Subcutaneous abdominal adipose tissue (tissue), 5 donors: ENCODE measurements at regions not wholly inside any gene's neighbourhood (a gene's known extent, or its start where the extent isn't known, plus 50 kb on each side); places are given as distances from the start of the nearest gene placed in this dataset.

Experiments
- H3K27ac ChIP-seq: one replicate; pipeline ENCODE4 v1.7.0; 2013; ENCODE audit warnings: low read depth, mild to moderate bottlenecking, inconsistent platforms, low read length, moderate library complexity
- H3K27me3 ChIP-seq, 5 donors: one replicate each; pipeline ENCODE4 v1.7.0; 2013; ENCODE audit warnings: low read length in 5 of 5, inconsistent platforms in 1 of 5; ENCODE audit not compliant: control insufficient read depth in 5 of 5, insufficient read depth in 4 of 5
- H3K36me3 ChIP-seq, 5 donors: one replicate each; pipeline ENCODE4 v1.7.0; 2013; ENCODE audit warnings: low read length in 5 of 5; ENCODE audit not compliant: control insufficient read depth in 5 of 5, insufficient read depth in 5 of 5
- H3K4me1 ChIP-seq, 5 donors: one replicate each; pipeline ENCODE4 v1.7.0; 2013; ENCODE audit warnings: low read length in 5 of 5, mild to moderate bottlenecking in 3 of 5, moderate library complexity in 1 of 5; ENCODE audit not compliant: control insufficient read depth in 5 of 5, insufficient read depth in 5 of 5
- H3K4me3 ChIP-seq, 5 donors: one replicate each; pipeline ENCODE4 v1.7.0; 2013; ENCODE audit warnings: low read length in 5 of 5, low read depth in 1 of 5
- H3K9ac ChIP-seq, 5 donors: one replicate each; pipeline ENCODE4 v1.7.0; 2013; ENCODE audit warnings: low read length in 5 of 5, mild to moderate bottlenecking in 4 of 5, moderate library complexity in 3 of 5
- H3K9me3 ChIP-seq, 5 donors: one replicate each; pipeline ENCODE4 v1.7.0; 2013; ENCODE audit warnings: low read length in 5 of 5; ENCODE audit not compliant: control insufficient read depth in 5 of 5
- donor health status: healthy.
- donor health status: healthy.
- donor health status: healthy.
- donor health status: healthy.
- donor health status: healthy.

DNA sequence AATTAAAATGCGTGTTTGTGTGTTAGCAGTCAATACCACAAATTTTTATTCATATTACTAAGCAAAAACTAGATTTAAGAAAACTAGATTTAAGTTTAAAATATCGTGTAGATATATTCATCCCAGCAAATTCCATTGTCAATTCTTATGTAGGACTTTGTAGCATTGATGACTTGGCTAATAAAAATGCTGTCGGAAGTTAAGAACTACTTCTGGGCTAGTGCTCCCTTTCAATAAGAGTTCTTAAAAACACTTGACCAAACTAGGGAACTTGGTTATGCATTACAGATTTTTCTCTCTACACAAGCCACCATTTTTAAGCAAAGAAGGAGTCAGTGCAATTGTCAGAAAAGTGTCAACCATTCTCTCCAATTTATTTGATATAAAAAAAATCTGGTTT is 68.7 kb upstream of the RAD23B start:
- Histone ChIP-seq H3K4me1 (peaks cover 0 to 11% (median 3%) of the 10 kb centered on the region in 5 donors), H3K4me3 (no peak overlapping the region), H3K27me3 (no peaks in the 10 kb centered on the region), H3K9ac (no peak overlapping the region), H3K27ac (no peak overlapping the region), H3K36me3 (no peaks in the 10 kb centered on the region), H3K9me3 (no peaks in the 10 kb centered on the region)

DNA sequence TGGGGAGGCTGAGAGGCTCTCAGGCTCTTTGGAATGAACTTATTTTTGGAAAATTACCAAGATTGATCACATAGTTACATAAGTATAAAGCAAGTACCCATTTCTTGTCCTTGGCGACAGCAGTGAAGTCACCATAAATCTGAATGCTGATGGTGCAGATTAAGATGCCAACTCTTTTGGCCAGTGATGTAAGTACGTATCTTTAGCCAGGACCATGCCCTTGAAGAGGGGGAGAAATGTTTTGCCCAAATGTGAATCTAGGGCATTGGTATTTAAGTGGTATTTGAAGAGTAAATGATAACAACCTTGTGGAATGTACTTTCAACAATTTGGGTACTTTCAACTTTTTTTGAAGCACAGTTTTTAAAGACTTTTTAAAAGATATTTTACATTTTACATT is 68.2 kb upstream of the RAD23B start:
- Histone ChIP-seq H3K9ac (no peak overlapping the region), H3K4me1 (peaks cover 0 to 11% (median 3%) of the 10 kb centered on the region in 5 donors), H3K9me3 (no peaks in the 10 kb centered on the region), H3K27me3 (no peaks in the 10 kb centered on the region), H3K27ac (no peak overlapping the region), H3K36me3 (no peaks in the 10 kb centered on the region), H3K4me3 (no peak overlapping the region)

- no peak overlapping the region for H3K4me3 ChIP-seq
- H3K27me3 ChIP-seq = no peaks in the 10 kb centered on the region
- H3K36me3 ChIP-seq = no peaks in the 10 kb centered on the region
- peaks cover 0 to 11% (median 3%) of the 10 kb centered on the region in 5 donors for H3K4me1 ChIP-seq
- H3K9ac ChIP-seq = no peak overlapping the region
- H3K27ac ChIP-seq = no peak overlapping the region
- H3K9me3 ChIP-seq = no peaks in the 10 kb centered on the region
Observed at GRCh38 chr9:107215381-107215780, 67.7 kb upstream of the RAD23B start.

DNA sequence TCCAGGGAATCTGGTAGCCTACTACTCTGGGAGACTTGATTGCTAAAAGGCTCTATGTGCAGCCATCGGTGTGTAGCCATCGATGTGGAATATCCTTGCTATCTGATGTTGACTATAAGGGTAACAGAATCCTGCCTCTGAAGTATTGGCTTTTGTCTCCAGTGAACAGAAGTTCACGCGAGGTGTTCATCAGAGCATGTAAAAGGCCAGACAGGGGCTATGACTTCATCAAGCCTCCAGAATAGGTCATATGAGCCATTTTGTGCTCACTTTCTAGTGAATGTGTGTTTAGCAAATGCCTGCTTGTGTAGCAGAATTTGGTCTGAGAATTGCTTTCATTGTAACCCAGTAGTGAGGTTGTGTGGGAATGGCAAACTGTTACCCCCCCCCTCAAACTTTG is 66.8 kb upstream of the RAD23B start:
- H3K9me3 ChIP-seq = no peaks in the 10 kb centered on the region
- no peak overlapping the region for H3K9ac ChIP-seq
- H3K4me3 ChIP-seq = no peak overlapping the region
- H3K27ac ChIP-seq = no peak overlapping the region
- H3K4me1 ChIP-seq = peaks cover 0 to 11% (median 3%) of the 10 kb centered on the region in 5 donors
- H3K36me3 ChIP-seq = no peaks in the 10 kb centered on the region
- H3K27me3 ChIP-seq = no peaks in the 10 kb centered on the region

GRCh38 chr9:107218829-107219485 is 64.1 kb upstream of the RAD23B start:
- Histone ChIP-seq H3K9me3 (no peaks in the 10 kb centered on the region), H3K4me1 (no peaks in the 10 kb centered on the region), H3K27ac (no peak overlapping the region), H3K27me3 (no peaks in the 10 kb centered on the region), H3K4me3 (no peak overlapping the region), H3K36me3 (no peaks in the 10 kb centered on the region), H3K9ac (no peak overlapping the region)

GRCh38 chr9:107219486-107220077 is 63.5 kb upstream of the RAD23B start:
- no peak overlapping the region for H3K27ac ChIP-seq
- no peak overlapping the region for H3K9ac ChIP-seq
- H3K9me3 ChIP-seq = no peaks in the 10 kb centered on the region
- H3K27me3 ChIP-seq = no peaks in the 10 kb centered on the region
- no peaks in the 10 kb centered on the region for H3K4me1 ChIP-seq
- no peaks in the 10 kb centered on the region for H3K36me3 ChIP-seq
- H3K4me3 ChIP-seq = no peak overlapping the region

- Histone ChIP-seq H3K27ac (no peak overlapping the region), H3K9ac (no peak overlapping the region), H3K9me3 (no peaks in the 10 kb centered on the region), H3K4me1 (no peaks in the 10 kb centered on the region), H3K27me3 (no peaks in the 10 kb centered on the region), H3K36me3 (no peaks in the 10 kb centered on the region), H3K4me3 (no peak overlapping the region)
Observed at GRCh38 chr9:107221321-107221720, 61.8 kb upstream of the RAD23B start.

DNA sequence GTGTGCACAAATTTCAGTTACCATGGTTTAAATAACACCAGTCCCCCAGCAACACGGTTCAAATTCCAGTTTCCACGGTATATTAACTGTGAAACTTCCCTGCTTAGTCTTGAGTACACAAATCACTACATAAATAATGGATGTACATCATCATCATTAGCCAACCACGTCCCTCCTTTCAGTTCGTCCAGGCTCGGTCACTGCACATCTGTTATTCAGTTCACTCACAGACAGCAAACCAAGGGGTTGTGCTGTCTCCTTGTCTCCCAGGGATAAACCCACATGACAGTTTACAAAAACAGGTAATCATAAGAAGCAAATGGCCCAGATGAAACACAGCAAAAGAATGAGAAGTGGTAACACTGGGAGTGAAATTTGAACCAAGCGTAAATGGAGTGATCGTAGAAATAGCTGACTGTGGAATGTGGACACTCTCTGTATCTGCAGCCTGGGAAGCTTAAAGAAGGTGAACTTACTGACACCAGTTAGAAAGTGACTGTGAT is 61.0 kb upstream of the RAD23B start:
- Histone ChIP-seq H3K4me1 (no peaks in the 10 kb centered on the region), H3K27me3 (no peaks in the 10 kb centered on the region), H3K4me3 (no peak overlapping the region), H3K36me3 (no peaks in the 10 kb centered on the region), H3K9ac (no peak overlapping the region), H3K9me3 (no peaks in the 10 kb centered on the region), H3K27ac (no peak overlapping the region)

DNA sequence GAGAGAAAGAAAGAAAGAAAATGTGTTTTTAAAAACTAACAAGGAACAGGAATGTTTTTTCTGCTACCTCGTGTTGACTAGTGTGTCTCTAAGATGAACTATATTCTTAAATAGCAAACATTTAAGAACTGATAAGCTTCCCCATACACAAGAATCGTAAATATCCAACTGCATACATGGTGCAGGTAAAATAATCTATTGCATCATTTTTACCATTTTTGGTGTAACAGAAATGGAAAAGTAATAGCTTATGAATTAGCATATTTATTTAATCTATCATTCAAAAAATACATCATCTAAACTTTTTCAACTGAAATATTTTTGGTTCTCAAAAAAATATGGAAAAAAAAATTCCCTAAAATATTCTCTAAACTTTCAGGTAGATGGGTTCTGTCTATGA is 59.7 kb upstream of the RAD23B start:
- Histone ChIP-seq H3K4me3 (no peak overlapping the region), H3K27me3 (no peaks in the 10 kb centered on the region), H3K36me3 (no peaks in the 10 kb centered on the region), H3K9ac (no peak overlapping the region), H3K27ac (no peak overlapping the region), H3K9me3 (no peaks in the 10 kb centered on the region), H3K4me1 (no peaks in the 10 kb centered on the region)

- no peak overlapping the region for H3K27ac ChIP-seq
- H3K9ac ChIP-seq = no peak overlapping the region
- no peaks in the 10 kb centered on the region for H3K27me3 ChIP-seq
- H3K4me3 ChIP-seq = no peak overlapping the region
- no peaks in the 10 kb centered on the region for H3K36me3 ChIP-seq
- H3K4me1 ChIP-seq = no peaks in the 10 kb centered on the region
- no peaks in the 10 kb centered on the region for H3K9me3 ChIP-seq
Observed at GRCh38 chr9:107224252-107224651, 58.8 kb upstream of the RAD23B start.
